Heart right ventricle (tissue), 16 donors: ENCODE measurements at regions not wholly inside any gene's neighbourhood (a gene's known extent, or its start where the extent isn't known, plus 50 kb on each side); places are given as distances from the start of the nearest gene placed in this dataset.
"Not testable (repeated sequence)": the region's sequence is repeated elsewhere in the genome, so short reads cannot be mapped to it uniquely, and the experiment has no call there.

Experiments
- ATAC-seq, 8 donors: fragments of 200-7000 bp; cut with Tn5 transposase; one replicate each; pipeline ENCODE4 v1.9.1; 2020; ENCODE audit warnings: mild to moderate bottlenecking in 8 of 8, moderate library complexity in 8 of 8, moderate number of reproducible peaks in 1 of 8
- DNase-seq, 2 donors: peaks; one replicate each; pipeline ENCODE4 v3.0.0-alpha.2; 2020
- H3K27ac ChIP-seq, 10 donors: fragments of 200-600 bp; sonication (generic) in 2 of 10; one replicate each; pipeline versions ENCODE4 v1.5.0 to v1.8.0; 2020 to 2022; ENCODE audit warnings: mild to moderate bottlenecking in 3 of 10
- H3K27me3 ChIP-seq, 7 donors: fragments of 200-600 bp; one replicate each; pipeline ENCODE4 v1.8.0; 2021 to 2022; ENCODE audit warnings: mild to moderate bottlenecking in 2 of 7
- H3K36me3 ChIP-seq, 9 donors: fragments of 200-600 bp; sonication (generic) in 1 of 9; one replicate each; pipeline versions ENCODE4 v1.5.0 to v1.8.0; 2020 to 2022; ENCODE audit warnings: mild to moderate bottlenecking in 2 of 9
- H3K4me1 ChIP-seq, 9 donors: fragments of 200-600 bp; sonication (generic) in 1 of 9; one replicate each; pipeline versions ENCODE4 v1.5.0 to v1.8.0; 2020 to 2022; ENCODE audit warnings: mild to moderate bottlenecking in 4 of 9
- H3K4me3 ChIP-seq, 10 donors: fragments of 200-600 bp; sonication (generic) in 2 of 10; one replicate each; pipeline versions ENCODE4 v1.5.0 to v1.8.0; 2020 to 2022; ENCODE audit warnings: mild to moderate bottlenecking in 7 of 10, moderate library complexity in 2 of 10
- H3K9me3 ChIP-seq, 11 donors: fragments of 200-600 bp in 10 of 11; sonication (generic) in 2 of 11; one replicate each; pipeline versions ENCODE4 v1.5.0 to v1.8.0; 2013 to 2022; ENCODE audit warnings: mild to moderate bottlenecking in 2 of 11, control low read depth in 1 of 11, moderate library complexity in 1 of 11
- WGBS, 2 donors: extraction: QIAGEN DNeasy Blood & Tissue Kit; methylation state at CpG; one replicate each; pipeline ENCODE4 v1.1.7; 2013; ENCODE audit warnings: inconsistent platforms in 1 of 2; 5-methylcytosine and 5-hydroxymethylcytosine counted together
- intact Hi-C, 10 donors: fragments of 100-400 bp; cut with DNase I; formaldehyde crosslinking; loops; one replicate each; pipeline versions ENCODE4 v1.11.1 to v1.14.2; 2022
- donor health status: Arrhythmogenic right ventricular cardiomyopathy.
- donor health status: ischemic (EF 13 %, LVEDD 7.1; RV severe dilation, severe dysfunction).
- donor health status: healthy with polysubstance abuse.
- donor health status: DM: no; HTN: yes; CAD: no.
- donor health status: DM: no; HTN: no; CAD: no.
- donor health status: ischemic (EF 25% LVEDD 6.9; RV normal size, moderate dysfunction).
- donor health status: ischemic (EF 25% LVEDD 5.7; RV mildly dilated, moderate dysfunction).
- donor health status: healthy.
- donor health status: DM: yes; HTN: yes; CAD: no.
- donor health status: Ischemic cardiomyopathy.
- donor health status: ischemic (EF 35%, LVEDD 5.7; RV mildly dilated, moderate dysfunction).
- donor health status: nonischemic (EF 11% LVEDD 7.7; RV severe dilation, severe dysfunction).
- donor health status: DM: yes; HTN: yes; CAD: no.
- donor health status: PGD.
- donor health status: ischemic (EF 29% LVEDD 5.4; RV normal size, mild dysfunction).
- donor health status: nonischemic (EF 23%, LVEDD 6.1; RV moderate dilation, normal function).

DNA sequence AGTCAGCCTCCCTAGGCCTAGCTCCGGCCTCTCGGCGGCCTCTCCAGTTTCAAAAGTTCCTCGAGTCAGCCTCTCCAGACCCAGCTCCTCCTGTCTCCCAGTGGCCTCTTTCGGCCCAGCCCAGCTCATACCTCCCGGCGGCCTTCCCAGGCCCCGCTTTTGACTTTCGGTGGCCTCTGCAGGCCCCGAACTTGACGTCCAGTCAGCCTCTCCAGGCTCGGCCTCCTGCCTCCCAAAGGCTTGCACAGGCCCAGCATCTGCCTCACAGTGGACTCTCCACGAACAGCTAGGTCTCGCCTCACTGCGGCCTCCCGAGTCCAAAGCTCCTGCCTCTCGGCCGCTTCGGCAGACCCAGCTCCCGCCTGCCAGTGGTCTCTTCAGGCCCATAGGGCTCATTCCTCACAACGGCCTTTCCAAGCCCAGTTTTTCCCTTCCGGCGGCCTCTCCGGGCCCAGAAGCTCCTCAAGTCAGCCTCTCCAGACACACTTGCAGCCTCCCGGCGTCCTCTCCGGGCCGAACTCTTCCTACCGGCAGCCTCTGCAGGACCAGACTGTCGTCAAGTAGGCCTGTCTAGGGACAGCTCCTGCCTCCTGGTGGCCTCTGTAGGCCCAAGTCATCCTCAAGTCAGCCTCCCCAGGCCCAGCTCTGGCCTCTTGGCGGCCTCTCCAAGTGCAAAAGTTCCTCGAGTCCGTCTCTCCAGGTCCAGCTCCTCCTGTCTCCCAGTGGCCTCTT lies 249.9 kb upstream of the ZNF722 start:
- H3K27me3 ChIP-seq, intact Hi-C loops, DNase-seq, H3K36me3 ChIP-seq, H3K27ac ChIP-seq, H3K4me1 ChIP-seq, ATAC-seq, H3K4me3 ChIP-seq: not testable (repeated sequence)
- WGBS, 2 donors: 87% methylated on average over 26 to 31 of the region's 33 CpGs
- H3K9me3 ChIP-seq: peaks cover 0 to 12% (median 0%) of the 10 kb centered on the region in 11 donors

DNA sequence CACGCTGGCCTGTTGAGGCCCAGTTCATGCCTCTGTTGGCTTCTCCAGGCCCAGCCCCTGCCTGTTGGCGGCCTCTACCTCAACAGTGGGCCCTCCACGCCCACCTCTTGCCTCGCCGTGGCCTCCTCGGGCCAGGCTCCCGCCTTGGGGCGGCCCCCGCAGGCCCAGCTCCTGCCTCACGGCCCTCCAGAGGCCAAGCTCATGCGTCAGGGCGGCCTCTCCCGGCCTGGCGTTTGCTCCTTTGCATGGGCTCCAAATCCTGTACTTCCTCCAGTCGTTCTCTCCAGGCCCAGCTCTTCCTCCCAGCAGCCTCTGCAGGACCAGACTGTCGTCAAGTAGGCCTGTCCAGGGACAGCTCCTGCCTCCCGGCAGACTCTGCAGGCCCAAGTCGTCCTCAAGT lies 246.2 kb upstream of the ZNF722 start:
- H3K4me1 ChIP-seq, H3K4me3 ChIP-seq, H3K27ac ChIP-seq, intact Hi-C loops, DNase-seq, H3K27me3 ChIP-seq, H3K36me3 ChIP-seq, ATAC-seq: not testable (repeated sequence)
- 86% methylated on average over 12 of the region's 18 CpGs; no CpG with 5 or more reads in 1 of the 2 donors for WGBS, 2 donors
- peaks cover 0 to 12% (median 0%) of the 10 kb centered on the region in 11 donors for H3K9me3 ChIP-seq

DNA sequence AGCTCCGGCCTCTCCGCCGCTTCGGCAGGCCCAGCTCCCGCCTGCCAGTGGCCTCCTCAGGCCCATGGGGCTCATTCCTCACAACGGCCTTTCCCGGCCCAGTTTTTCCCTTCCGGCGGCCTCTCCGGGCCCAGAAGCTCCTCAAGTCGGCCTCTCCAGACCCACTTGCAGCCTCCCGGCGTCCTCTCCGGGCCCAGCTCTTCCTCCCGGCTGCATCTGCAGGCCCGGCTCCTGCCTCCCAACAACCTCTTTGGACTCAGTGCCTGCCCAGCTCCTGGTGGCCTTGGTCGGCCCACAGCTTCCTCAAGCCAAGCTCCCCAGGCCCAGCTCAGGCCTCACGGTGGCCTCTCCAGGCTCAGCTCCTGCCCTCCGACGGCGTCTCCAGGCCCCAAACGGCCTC lies 245.5 kb upstream of the ZNF722 start:
- H3K27ac ChIP-seq, H3K36me3 ChIP-seq, H3K4me3 ChIP-seq, ATAC-seq, intact Hi-C loops, H3K4me1 ChIP-seq, H3K27me3 ChIP-seq, H3K9me3 ChIP-seq, DNase-seq: not testable (repeated sequence)
- WGBS, 2 donors: 100% methylated on average over 1 of the region's 22 CpGs; no CpG with 5 or more reads in 1 of the 2 donors

DNA sequence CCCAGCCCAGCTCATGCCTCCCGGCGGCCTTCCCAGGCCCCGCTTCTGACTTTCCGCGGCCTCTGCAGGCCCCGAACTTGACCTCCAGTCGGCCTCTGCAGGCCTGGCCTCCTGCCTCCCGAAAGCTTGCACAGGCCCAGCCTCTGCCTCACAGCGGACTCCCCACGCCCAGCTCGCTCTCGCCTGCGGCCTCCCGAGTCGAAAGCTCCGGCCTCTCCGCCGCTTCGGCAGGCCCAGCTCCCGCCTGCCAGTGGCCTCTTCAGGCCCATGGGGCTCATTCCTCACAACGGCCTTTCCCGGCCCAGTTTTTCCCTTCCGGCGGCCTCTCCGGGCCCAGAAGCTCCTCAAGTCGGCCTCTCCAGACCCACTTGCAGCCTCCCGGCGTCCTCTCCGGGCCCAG lies 238.4 kb upstream of the ZNF722 start:
- H3K4me3 ChIP-seq, H3K4me1 ChIP-seq, H3K27ac ChIP-seq, DNase-seq, H3K36me3 ChIP-seq, ATAC-seq, intact Hi-C loops, H3K9me3 ChIP-seq, H3K27me3 ChIP-seq: not testable (repeated sequence)
- WGBS, 2 donors: 93% methylated on average over 13 of the region's 29 CpGs; no CpG with 5 or more reads in 1 of the 2 donors

DNA sequence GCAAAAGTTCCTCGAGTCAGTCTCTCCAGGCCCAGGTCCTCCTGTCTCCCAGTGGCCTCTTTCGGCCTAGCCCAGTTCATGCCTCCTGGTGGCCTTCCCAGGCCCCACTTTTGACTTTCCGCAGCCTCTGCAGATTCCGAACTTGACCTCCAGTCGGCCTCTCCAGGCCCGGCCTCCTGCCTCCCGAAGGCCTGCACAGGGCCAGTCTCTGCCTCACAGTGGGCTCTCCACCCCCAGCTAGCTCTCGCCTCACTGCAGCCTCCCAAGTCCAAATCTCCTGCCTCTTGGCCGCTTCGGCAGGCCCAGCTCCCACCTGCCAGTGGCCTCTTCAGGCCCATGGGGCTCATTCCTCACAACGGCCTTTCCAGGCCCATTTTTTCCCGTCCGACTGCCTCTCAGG lies 233.1 kb upstream of the ZNF722 start:
- DNase-seq, H3K36me3 ChIP-seq, H3K4me1 ChIP-seq, H3K27me3 ChIP-seq, H3K4me3 ChIP-seq, ATAC-seq, intact Hi-C loops, H3K27ac ChIP-seq: not testable (repeated sequence)
- WGBS, 2 donors: 86 to 88% methylated on average over 13 of the region's 13 CpGs
- peaks cover 0 to 18% (median 0%) of the 10 kb centered on the region in 11 donors for H3K9me3 ChIP-seq

DNA sequence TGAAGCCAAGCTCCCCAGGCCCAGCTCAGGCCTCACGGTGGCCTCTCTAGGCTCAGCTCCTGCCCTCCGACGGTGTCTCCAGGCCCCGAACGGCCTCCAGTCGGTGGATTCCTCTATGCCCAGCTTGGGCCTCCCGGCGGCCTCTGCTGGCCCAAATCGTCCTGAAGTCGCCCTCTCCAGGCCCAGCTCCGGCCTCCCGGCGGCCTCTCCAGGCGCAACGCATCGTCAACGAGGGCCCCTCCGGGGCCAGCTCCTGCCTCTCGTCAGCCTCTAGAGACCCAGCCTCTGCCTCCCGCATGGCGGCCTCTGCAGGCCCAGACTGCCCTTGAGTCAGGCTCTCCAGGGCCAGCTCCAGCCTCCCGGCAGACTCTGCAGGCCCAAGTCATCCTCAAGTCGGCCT lies 232.5 kb upstream of the ZNF722 start:
- peaks cover 0 to 18% (median 0%) of the 10 kb centered on the region in 11 donors for H3K9me3 ChIP-seq
- ATAC-seq, H3K27ac ChIP-seq, H3K4me3 ChIP-seq, H3K4me1 ChIP-seq, intact Hi-C loops, H3K36me3 ChIP-seq, H3K27me3 ChIP-seq, DNase-seq: not testable (repeated sequence)
- 87 to 90% methylated on average over 21 to 23 of the region's 23 CpGs for WGBS, 2 donors

DNA sequence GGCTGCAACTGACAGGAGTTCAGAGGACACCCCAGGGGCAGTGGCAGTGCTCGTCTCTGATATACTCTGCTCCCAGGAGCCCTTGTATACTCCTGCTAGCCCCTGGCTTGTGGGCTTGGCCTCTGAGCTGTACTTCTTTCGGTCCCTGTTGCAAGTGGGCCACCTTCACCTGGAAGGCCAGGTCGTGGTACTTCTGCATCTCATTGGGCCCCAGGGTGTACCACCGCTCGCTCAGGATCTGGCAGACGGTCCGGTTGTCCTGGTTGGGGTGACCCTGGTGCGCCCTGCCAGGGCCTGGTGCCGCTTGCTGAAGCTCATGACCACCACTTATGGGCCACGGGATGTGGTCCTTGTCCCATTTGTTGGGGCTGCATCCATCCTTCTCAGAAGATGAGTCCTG lies 228.5 kb upstream of the ZNF722 start:
- peaks cover 0 to 30% (median 0%) of the 10 kb centered on the region in 11 donors for H3K9me3 ChIP-seq
- H3K4me1 ChIP-seq, DNase-seq, ATAC-seq, H3K4me3 ChIP-seq, H3K27ac ChIP-seq, intact Hi-C loops, H3K36me3 ChIP-seq, H3K27me3 ChIP-seq: not testable (repeated sequence)
- 70 to 77% methylated on average over 10 of the region's 10 CpGs for WGBS, 2 donors

DNA sequence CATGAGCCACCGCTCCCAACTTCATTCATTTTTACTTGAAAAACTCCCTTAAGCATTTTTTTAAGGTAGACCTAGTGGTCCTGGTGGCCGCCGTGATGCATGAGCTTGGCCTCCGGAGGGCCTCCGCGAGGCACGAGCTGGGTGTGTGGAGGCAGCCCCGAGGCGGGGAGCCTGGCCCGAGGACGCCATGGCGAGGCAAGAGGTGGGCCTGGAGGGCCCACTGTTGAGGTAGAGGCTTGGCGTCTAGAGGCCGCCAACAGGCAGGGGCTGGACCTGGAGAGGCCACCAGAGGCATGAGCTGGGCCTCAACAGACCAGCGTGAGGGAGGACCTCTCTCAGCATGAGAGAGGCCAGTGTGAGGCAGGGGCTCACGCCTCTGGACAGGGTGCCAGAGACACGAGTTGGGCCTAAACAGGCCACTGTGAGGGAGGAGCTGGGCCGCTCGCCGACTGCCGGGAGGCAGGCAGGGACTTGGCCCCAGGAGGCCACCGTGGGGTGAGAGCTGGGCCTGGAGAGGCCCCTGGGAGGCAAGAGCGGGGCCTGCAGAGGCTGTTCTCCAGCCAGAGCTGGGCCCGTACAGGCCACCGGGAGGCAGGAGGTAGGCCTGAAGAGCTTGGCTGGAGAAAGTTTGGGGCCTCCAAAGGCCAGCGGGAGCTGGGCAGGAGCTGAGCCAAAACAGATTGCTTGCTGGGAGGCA lies 227.1 kb upstream of the ZNF722 start:
- H3K4me3 ChIP-seq, H3K27me3 ChIP-seq, H3K27ac ChIP-seq, ATAC-seq, H3K36me3 ChIP-seq, intact Hi-C loops, H3K4me1 ChIP-seq, DNase-seq: not testable (repeated sequence)
- peaks cover 0 to 16% (median 0%) of the 10 kb centered on the region in 11 donors for H3K9me3 ChIP-seq
- WGBS, 2 donors: 82% methylated on average over 24 to 25 of the region's 26 CpGs
